GM18505 (cell line): ENCODE measurements at regions not wholly inside any gene's neighbourhood (a gene's known extent, or its start where the extent isn't known, plus 50 kb on each side); places are given as distances from the start of the nearest gene placed in this dataset.

Source experiments
- ATAC-seq: cut with Tn5 transposase; IDR thresholded peaks from one replicate; pipeline ENCODE4 v1.9.1; 2021; ENCODE audit not compliant: unreplicated experiment
- POLR2A ChIP-seq: IDR thresholded peaks from 4 replicates; pipeline ENCODE4 v1.6.1; 2011; ENCODE audit warnings: borderline replicate concordance; ENCODE audit not compliant: insufficient read depth, insufficient read length; ENCODE audit errors: extremely low read depth

- ATAC-seq, result no peak
- no peak for TF ChIP-seq POLR2A
These were observed 196.1 kb upstream of the CAMK1G start for GRCh38 chr1:209387271-209387968.

DNA sequence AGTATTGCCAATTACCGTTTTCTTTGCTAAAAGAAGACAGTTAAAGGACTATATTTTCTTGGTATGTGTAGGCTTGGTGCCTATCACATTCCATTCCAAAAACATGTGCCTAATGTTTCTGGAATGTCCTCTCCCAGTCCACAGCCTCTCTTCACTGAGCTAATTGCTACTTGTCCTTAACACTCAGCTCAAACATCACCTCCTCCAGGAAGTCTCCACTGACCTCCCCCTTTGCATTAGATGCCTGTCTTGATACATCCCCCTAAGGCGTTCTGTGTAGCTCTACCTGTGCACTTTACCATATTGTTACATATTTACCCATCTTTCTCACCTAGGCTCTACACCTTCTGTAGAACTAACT, 195.6 kb upstream of the CAMK1G start:
- TF ChIP-seq POLR2A, result no peak
- no peak for ATAC-seq

GRCh38 chr1:209388358-209388757, 195.2 kb upstream of the CAMK1G start:
- TF ChIP-seq POLR2A, result no peak
- no peak for ATAC-seq

DNA sequence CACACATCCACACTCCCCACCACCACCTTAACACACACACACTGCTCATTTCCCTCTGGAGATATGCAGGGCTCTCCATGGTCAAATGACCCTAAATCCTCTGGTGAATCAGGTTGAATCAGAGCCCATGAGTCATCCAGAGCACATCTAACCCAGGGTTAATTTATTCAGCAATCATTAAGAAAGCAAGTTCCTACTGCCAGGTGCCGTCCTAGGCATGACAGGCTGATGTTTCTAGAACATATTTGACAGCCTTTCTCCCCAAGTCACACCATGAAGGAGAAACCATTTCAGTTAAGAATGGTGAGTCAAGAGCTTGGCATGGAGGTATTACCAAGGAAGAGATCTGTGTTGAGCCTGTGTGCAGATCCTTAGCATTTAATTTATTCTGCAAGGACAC, 194.3 kb upstream of the CAMK1G start:
- no peak for TF ChIP-seq POLR2A

DNA sequence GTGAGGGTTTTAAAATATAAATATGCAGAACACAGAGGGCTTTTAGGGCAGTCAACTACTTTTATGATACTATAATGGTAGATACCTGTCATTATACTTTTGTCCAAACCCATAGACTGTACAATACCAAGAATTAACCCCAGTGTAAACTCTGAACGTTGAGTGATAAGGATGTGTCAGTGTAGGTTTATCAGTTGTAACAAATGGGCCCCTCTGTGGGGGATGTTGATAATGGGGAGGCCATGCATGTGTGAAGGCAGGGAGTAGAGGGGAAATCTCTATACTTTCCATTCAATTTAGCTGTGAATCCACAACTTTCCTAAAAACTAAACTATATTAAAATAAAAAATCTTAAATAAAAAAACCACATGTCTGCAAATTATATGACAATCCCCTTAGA, 193.5 kb upstream of the CAMK1G start:
- no peak for ATAC-seq
- no peak for TF ChIP-seq POLR2A

More for the DNA sequence above, 194.3 kb upstream of the CAMK1G start:
- ATAC-seq, result no peak

DNA sequence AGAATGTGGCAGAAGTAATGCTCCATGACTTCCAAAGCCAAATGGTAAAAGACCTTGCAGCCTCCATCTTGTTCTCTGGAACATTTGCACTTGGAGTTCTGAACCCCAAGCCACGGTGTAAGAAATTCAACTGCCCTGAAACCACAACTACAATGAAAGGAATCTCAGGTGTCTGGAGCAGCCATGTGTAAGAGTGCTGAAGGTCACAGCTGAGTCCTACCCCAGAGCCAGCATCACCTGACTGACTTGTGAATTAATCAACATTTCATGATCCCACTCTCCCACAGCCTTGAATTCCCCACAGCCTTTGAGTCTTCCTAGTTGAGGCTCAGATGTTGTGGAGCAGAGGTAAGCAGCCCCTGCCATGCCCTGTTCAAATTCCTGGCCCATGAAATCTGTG, 192.8 kb upstream of the CAMK1G start:
- no peak for ATAC-seq
- no peak for TF ChIP-seq POLR2A

GRCh38 chr1:209391792-209392191, 191.7 kb upstream of the CAMK1G start:
- no peak for ATAC-seq
- no peak for TF ChIP-seq POLR2A

DNA sequence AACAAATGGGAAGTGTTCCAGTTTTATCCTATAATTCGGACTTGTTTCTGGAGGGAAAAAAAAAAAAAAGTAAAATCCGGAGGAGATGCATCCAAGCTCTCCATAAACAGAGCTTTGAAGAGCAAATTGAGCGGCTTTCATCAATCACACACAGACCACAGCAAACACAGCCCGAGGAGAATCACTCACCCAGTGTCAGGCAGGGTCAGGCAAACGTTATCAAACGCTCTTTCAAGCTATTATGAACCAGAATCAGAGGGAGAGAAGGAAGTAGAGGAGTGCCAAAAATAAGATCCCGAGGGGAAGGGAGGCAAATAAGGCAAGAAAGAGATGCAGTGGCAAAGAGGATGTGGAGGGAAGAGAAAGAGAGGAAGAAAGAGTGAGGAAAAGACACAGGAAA, 188.3 kb upstream of the CAMK1G start:
- ATAC-seq, result no peak
- no peak for TF ChIP-seq POLR2A

- ATAC-seq, result no peak
- TF ChIP-seq POLR2A, result no peak
These were observed 186.1 kb upstream of the CAMK1G start for GRCh38 chr1:209397371-209397770.

DNA sequence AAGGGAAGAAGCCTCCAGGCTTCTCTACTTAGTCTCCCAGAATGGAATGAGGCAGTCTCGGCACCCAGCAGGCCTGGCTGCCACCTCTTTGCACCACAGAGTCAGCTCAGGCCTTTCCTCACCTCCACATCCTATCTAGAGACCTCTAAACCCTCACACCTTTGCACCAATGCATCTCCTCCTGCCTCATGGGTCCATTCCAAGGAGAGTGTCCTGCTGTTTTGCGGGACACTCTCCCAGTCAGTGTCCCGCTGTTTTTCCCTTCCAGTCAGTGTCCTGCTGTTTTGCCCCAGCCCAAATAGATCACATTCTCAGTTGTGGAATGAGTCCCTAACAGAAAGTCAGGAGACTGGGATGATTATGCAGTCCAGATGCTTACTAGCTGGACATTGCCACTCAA, 185.6 kb upstream of the CAMK1G start:
- TF ChIP-seq POLR2A, result no peak
- no peak for ATAC-seq

- no peak for TF ChIP-seq POLR2A
- no peak for ATAC-seq
These were observed 185.1 kb upstream of the CAMK1G start for GRCh38 chr1:209398313-209398991.

DNA sequence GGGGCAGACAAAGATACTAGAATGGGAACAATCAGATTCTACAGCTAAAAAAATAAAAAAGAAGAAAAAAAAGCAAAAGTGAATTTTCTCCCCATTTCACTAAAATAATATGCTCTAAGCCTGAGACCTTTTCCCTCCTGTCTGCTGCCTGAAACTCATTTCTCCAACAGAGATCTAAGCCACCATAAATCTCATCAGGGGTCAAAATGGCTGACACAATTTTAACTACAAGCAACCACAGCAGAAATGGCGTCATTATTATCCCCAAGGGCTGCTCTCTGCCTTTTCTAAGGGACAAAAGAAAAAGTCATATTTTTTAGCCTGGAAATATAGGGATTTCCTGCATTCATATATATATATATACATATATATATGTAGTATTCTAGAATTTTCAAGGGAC, 183.7 kb upstream of the CAMK1G start:
- no peak for TF ChIP-seq POLR2A
- no peak for ATAC-seq

- no peak for TF ChIP-seq POLR2A
- no peak for ATAC-seq
These were observed 182.9 kb upstream of the CAMK1G start for GRCh38 chr1:209400351-209401220.
